Keratinocyte (primary cell): ENCODE measurements at regions not wholly inside any gene's neighbourhood (a gene's known extent, or its start where the extent isn't known, plus 50 kb on each side); places are given as distances from the start of the nearest gene placed in this dataset.

ENCODE experiments used
- EZH2 ChIP-seq: IDR thresholded peaks from one replicate; pipeline ENCODE4 v1.6.1; 2012; ENCODE audit warnings: inconsistent platforms, mild to moderate bottlenecking, low read length, moderate library complexity
- TF ChIP-seq, protein P1 (sequence below), 3 experiments: IDR thresholded peaks in 1 of 3; conservative IDR thresholded peaks in 1 of 3; optimal IDR thresholded peaks in 1 of 3; 2 replicates in 2 of 3; 3 replicates in 1 of 3; pipeline versions ENCODE3 to v1.5.1; 2011; ENCODE audit warnings: low read length in 3 of 3, mild to moderate bottlenecking in 3 of 3, moderate library complexity in 2 of 3, control low read depth in 1 of 3, inconsistent platforms in 1 of 3; ENCODE audit not compliant: insufficient read depth in 2 of 3; ENCODE audit errors: extremely low read depth in 1 of 3

DNA sequence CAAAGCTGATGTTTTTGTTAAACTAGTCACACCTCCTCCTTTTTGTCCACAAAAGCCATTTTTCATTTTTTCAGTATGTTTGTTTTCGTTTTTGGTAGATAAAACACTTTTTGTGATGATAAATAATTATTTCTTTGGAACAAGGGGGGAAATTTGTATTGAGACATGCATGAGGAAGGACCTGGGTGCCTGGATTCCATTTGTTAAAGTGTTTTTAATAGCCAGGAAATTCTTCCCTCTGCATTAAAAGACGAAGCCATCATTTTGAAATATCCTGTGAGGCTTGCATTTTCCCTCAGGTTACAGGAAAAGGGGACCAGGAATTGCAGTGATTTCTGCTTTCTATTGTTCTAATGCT is 52.1 kb upstream of the CTLA4 start:
- no peak for TF ChIP-seq EZH2
- TF ChIP-seq, protein P1, sequence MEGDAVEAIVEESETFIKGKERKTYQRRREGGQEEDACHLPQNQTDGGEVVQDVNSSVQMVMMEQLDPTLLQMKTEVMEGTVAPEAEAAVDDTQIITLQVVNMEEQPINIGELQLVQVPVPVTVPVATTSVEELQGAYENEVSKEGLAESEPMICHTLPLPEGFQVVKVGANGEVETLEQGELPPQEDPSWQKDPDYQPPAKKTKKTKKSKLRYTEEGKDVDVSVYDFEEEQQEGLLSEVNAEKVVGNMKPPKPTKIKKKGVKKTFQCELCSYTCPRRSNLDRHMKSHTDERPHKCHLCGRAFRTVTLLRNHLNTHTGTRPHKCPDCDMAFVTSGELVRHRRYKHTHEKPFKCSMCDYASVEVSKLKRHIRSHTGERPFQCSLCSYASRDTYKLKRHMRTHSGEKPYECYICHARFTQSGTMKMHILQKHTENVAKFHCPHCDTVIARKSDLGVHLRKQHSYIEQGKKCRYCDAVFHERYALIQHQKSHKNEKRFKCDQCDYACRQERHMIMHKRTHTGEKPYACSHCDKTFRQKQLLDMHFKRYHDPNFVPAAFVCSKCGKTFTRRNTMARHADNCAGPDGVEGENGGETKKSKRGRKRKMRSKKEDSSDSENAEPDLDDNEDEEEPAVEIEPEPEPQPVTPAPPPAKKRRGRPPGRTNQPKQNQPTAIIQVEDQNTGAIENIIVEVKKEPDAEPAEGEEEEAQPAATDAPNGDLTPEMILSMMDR (optimal IDR thresholded peaks at IDR 0.05 in 1 of 3, IDR thresholded peaks at IDR 0.05 in 1 of 3, conservative IDR thresholded peaks at IDR 0.05 in 1 of 3; ENCODE audit: extremely low read depth in 1 of 3, insufficient read depth in 2 of 3, low read length in 3 of 3): no peak
